ENCODE measurements at regions not wholly inside any gene's neighbourhood (a gene's known extent, or its start where the extent isn't known, plus 50 kb on each side); places are given as distances from the start of the nearest gene placed in this dataset.

- TF ChIP-seq POLR2A (IDR thresholded peaks at IDR 0.05) (no peak), CTCF (IDR thresholded peaks at IDR 0.05) (no peak)
These were observed 138.4 kb upstream of the GLRA1 start for GRCh38 chr5:152063004-152063403.
